Sigmoid colon (tissue), 6 donors: ENCODE measurements at regions not wholly inside any gene's neighbourhood (a gene's known extent, or its start where the extent isn't known, plus 50 kb on each side); places are given as distances from the start of the nearest gene placed in this dataset.

Experiments
- DNase-seq: peaks from one replicate; pipeline ENCODE4 v3.0.0-alpha.2; 2019
- H3K27ac ChIP-seq, 4 donors: fragments of 200-600 bp; sonication (generic); one replicate each; pipeline ENCODE4 v1.5.1; 2016 to 2019; ENCODE audit warnings: mild to moderate bottlenecking in 1 of 4
- H3K27me3 ChIP-seq, 3 donors: fragments of 200-600 bp; sonication (generic); one replicate each; pipeline ENCODE4 v1.5.1; 2019; ENCODE audit warnings: mild to moderate bottlenecking in 1 of 3
- H3K36me3 ChIP-seq, 4 donors: fragments of 200-600 bp; sonication (generic); one replicate each; pipeline ENCODE4 v1.5.1; 2016 to 2019
- H3K4me1 ChIP-seq, 4 donors: fragments of 200-600 bp; sonication (generic); one replicate each; pipeline ENCODE4 v1.5.1; 2017 to 2019
- H3K4me3 ChIP-seq, 4 donors: fragments of 200-600 bp; sonication (generic); one replicate each; pipeline ENCODE4 v1.5.1; 2017 to 2019; ENCODE audit warnings: mild to moderate bottlenecking in 2 of 4, moderate library complexity in 1 of 4
- H3K9me3 ChIP-seq, 4 donors: fragments of 200-600 bp in 3 of 4; sonication (generic) in 3 of 4; one replicate each; pipeline versions ENCODE4 v1.5.1 to v1.6.1; 2013 to 2019
- CTCF ChIP-seq, 4 experiments: fragments of 450-650 bp in 3 of 4; fragments of 200-600 bp in 1 of 4; IDR thresholded peaks; one replicate each; pipeline ENCODE4 v1.5.1; 2016 to 2019; ENCODE audit warnings: antibody characterized with exemption in 4 of 4, mild to moderate bottlenecking in 3 of 4, moderate library complexity in 2 of 4
- EP300 ChIP-seq, 4 donors: sonication (generic); formaldehyde crosslinking; IDR thresholded peaks; one replicate each; pipeline ENCODE4 v1.6.1; 2017; ENCODE audit warnings: antibody characterized with exemption in 4 of 4
- POLR2A ChIP-seq, 2 donors: fragments of 450-650 bp; IDR thresholded peaks; one replicate each; pipeline ENCODE4 v1.6.1; 2016; ENCODE audit warnings: antibody characterized with exemption in 2 of 2, mild to moderate bottlenecking in 2 of 2, moderate library complexity in 2 of 2
- POLR2AphosphoS5 ChIP-seq, 4 donors: sonication (generic); formaldehyde crosslinking; IDR thresholded peaks; one replicate each; pipeline ENCODE4 v1.6.1; 2017; ENCODE audit warnings: antibody characterized with exemption in 4 of 4
- WGBS, 2 donors: extraction: QIAGEN DNeasy Blood & Tissue Kit; methylation state at CpG; one replicate each; pipeline ENCODE4 v1.1.7; 2013; 5-methylcytosine and 5-hydroxymethylcytosine counted together
- intact Hi-C: fragments of 100-400 bp; cut with DNase I; formaldehyde crosslinking; loops from one replicate; pipeline ENCODE4 v1.15.1; 2023
- donor health status: healthy with polysubstance abuse.
- donor health status: healthy.

- no peaks in the 10 kb centered on the region for H3K36me3 ChIP-seq
- no peak overlapping the region for H3K27ac ChIP-seq
- H3K27me3 ChIP-seq = no peaks in the 10 kb centered on the region
- no peak for DNase-seq
- intact Hi-C loops = no loop called here
- H3K4me3 ChIP-seq = no peak overlapping the region
- peaks cover 0 to 6% (median 1%) of the 10 kb centered on the region in 4 donors for H3K4me1 ChIP-seq
- 80 to 88% methylated on average over 1 of the region's 1 CpG for WGBS, 2 donors
- TF ChIP-seq POLR2A (IDR thresholded peaks at IDR 0.05) (no peak), CTCF (IDR thresholded peaks at IDR 0.05) (no peak), EP300 (IDR thresholded peaks at IDR 0.05) (no peak), POLR2AphosphoS5 (IDR thresholded peaks at IDR 0.05) (no peak)
- no peaks in the 10 kb centered on the region for H3K9me3 ChIP-seq
Measured at GRCh38 chr20:12928358-12928754, 80.4 kb upstream of the SPTLC3 start.

GRCh38 chr20:12928755-12929401 is 79.9 kb upstream of the SPTLC3 start:
- no peak overlapping the region for H3K4me3 ChIP-seq
- H3K36me3 ChIP-seq = no peaks in the 10 kb centered on the region
- H3K27me3 ChIP-seq = no peaks in the 10 kb centered on the region
- H3K4me1 ChIP-seq = peaks cover 0 to 6% (median 1%) of the 10 kb centered on the region in 4 donors
- 47 to 49% methylated on average over 4 of the region's 4 CpGs for WGBS, 2 donors
- DNase-seq = no peak
- no peak overlapping the region for H3K27ac ChIP-seq
- H3K9me3 ChIP-seq = no peaks in the 10 kb centered on the region
- TF ChIP-seq POLR2AphosphoS5 (IDR thresholded peaks at IDR 0.05) (no peak), EP300 (IDR thresholded peaks at IDR 0.05) (no peak), POLR2A (IDR thresholded peaks at IDR 0.05) (no peak), CTCF (IDR thresholded peaks at IDR 0.05) (no peak)
- intact Hi-C loops = no loop called here

GRCh38 chr20:12936020-12936419 is 72.8 kb upstream of the SPTLC3 start:
- Histone ChIP-seq H3K27ac (no peak overlapping the region), H3K36me3 (no peaks in the 10 kb centered on the region), H3K9me3 (no peaks in the 10 kb centered on the region), H3K4me3 (no peak overlapping the region), H3K27me3 (no peaks in the 10 kb centered on the region), H3K4me1 (no peaks in the 10 kb centered on the region)
- no peak for DNase-seq
- 73 to 82% methylated on average over 5 of the region's 5 CpGs for WGBS, 2 donors
- intact Hi-C loops = no loop called here
- no peak for TF ChIP-seq EP300 (IDR thresholded peaks at IDR 0.05)
- TF ChIP-seq POLR2A (IDR thresholded peaks at IDR 0.05) = no peak
- no peak for TF ChIP-seq CTCF (IDR thresholded peaks at IDR 0.05)
- no peak for TF ChIP-seq POLR2AphosphoS5 (IDR thresholded peaks at IDR 0.05)

GRCh38 chr20:12936524-12936923 is 72.2 kb upstream of the SPTLC3 start:
- no peak for DNase-seq
- H3K36me3 ChIP-seq = no peaks in the 10 kb centered on the region
- H3K27me3 ChIP-seq = no peaks in the 10 kb centered on the region
- TF ChIP-seq POLR2AphosphoS5 (IDR thresholded peaks at IDR 0.05) = no peak
- no peak overlapping the region for H3K27ac ChIP-seq
- H3K4me1 ChIP-seq = no peaks in the 10 kb centered on the region
- WGBS, 2 donors = 86 to 91% methylated on average over 6 of the region's 6 CpGs
- H3K9me3 ChIP-seq = no peaks in the 10 kb centered on the region
- no peak overlapping the region for H3K4me3 ChIP-seq
- intact Hi-C loops = no loop called here

- H3K27me3 ChIP-seq = no peaks in the 10 kb centered on the region
- TF ChIP-seq CTCF (IDR thresholded peaks at IDR 0.05) (no peak), POLR2AphosphoS5 (IDR thresholded peaks at IDR 0.05) (no peak), EP300 (IDR thresholded peaks at IDR 0.05) (no peak), POLR2A (IDR thresholded peaks at IDR 0.05) (no peak)
- H3K9me3 ChIP-seq = no peaks in the 10 kb centered on the region
- DNase-seq = no peak
- H3K4me1 ChIP-seq = no peaks in the 10 kb centered on the region
- H3K36me3 ChIP-seq = no peaks in the 10 kb centered on the region
- H3K4me3 ChIP-seq = no peak overlapping the region
- intact Hi-C loops = no loop called here
- no peak overlapping the region for H3K27ac ChIP-seq
- 95 to 99% methylated on average over 1 of the region's 1 CpG for WGBS, 2 donors
Measured at GRCh38 chr20:12941025-12941424, 67.7 kb upstream of the SPTLC3 start.
